22Rv1 (cell line): ENCODE measurements at regions not wholly inside any gene's neighbourhood (a gene's known extent, or its start where the extent isn't known, plus 50 kb on each side); places are given as distances from the start of the nearest gene placed in this dataset.
"Not testable (repeated sequence)": the region's sequence is repeated elsewhere in the genome, so short reads cannot be mapped to it uniquely, and the experiment has no call there.

Source experiments
- H3K27ac ChIP-seq: fragments of 450-650 bp; 2 replicates; pipeline ENCODE4 v1.5.1; 2017

DNA sequence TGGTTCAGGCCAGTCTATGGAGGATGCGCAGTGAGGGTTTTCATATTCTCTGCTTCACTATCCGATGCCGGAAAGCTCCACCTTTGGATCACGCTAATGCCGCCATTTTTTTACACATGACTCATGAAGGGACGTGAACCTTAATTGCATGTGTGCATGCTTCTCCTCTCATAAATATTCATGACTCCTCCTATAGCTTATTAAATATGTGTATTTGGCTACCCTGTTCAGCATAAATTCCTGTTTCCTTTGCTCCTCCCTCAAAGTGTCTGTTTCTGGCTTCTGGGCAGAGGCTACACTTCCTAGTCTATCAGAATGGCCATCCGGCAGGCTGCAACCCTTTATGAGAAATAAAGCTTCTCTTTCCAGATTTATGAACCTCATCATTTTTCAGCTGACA lies 1890.8 kb downstream of the KHDRBS2 start:
- H3K27ac ChIP-seq, result not testable (repeated sequence)

DNA sequence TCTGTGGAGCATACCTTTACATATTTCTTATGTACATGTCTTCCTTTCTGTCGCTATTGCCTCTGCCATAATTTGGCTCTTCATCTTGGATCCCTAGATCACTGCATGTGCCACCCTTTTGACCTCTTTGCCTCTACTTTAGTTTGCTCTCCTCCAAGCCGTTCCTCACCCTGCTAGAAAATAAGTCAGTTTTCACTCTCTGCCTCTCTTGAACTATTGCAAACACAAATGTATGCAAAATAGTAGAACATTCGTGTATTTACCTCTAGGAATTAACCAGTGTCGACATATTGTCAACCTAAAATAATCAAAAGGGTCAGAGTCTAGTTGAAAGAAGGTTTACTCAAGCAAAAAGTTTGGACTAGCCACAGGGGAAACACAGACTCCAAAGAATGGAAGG lies 1893.1 kb downstream of the KHDRBS2 start:
- H3K27ac ChIP-seq, result not testable (repeated sequence)

DNA sequence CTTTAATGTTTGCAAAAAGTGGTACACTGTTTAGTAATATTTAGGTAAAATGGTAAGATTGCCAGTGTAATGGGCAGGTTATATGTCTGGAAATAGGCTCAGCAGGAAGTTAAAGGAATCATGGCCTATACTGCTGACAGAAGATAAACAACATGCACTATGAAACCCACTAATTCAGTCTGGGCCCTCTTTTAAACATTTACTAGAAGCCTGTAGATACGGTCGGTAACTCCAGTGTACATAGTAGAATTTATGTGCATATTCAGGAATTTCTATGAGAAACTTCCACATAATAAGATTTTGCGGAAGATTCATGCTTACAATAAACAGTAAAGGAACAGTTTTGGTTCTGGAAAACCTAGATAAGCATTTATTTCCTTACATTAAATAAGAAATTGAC lies 1896.9 kb downstream of the KHDRBS2 start:
- not testable (repeated sequence) for H3K27ac ChIP-seq

DNA sequence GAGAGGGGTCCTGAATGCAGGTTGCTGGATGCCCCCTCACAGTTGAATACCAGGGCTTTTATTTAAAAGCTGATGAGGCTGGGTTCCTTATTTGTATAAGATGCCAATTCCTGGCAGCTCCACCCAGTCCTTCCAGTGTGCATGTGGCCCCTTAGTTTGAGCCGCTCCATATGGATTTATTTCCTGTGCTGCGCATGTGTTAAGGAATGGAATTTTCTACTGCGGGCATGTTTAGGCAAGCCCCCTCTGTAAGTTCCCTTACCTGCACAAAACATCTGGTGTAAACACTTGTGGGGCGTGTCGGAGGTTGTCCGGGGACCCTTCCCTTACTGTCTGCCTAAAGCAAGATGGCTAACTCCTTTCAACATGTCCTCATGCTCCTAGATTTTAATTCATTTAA lies 1901.4 kb downstream of the KHDRBS2 start:
- not testable (repeated sequence) for H3K27ac ChIP-seq

DNA sequence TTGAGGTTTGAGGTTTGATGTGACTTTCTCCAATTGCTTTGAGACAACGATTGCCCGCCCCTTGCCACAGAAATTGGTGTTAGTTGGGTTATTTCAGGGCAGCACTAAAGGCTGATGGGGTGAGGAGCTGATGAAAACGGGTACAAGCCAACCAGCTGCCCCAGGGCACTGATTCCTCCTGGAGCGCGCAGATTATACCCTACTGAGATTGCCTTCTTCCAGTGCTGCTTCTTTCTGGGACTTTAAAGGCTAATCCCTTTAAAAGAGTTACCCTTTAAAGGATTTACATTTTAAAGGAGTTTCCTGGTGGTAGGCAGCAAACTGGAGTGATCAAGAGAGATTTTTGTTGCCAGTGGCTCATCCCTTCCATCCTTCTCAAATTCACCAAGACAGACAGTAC lies 1903.3 kb downstream of the KHDRBS2 start:
- not testable (repeated sequence) for H3K27ac ChIP-seq

DNA sequence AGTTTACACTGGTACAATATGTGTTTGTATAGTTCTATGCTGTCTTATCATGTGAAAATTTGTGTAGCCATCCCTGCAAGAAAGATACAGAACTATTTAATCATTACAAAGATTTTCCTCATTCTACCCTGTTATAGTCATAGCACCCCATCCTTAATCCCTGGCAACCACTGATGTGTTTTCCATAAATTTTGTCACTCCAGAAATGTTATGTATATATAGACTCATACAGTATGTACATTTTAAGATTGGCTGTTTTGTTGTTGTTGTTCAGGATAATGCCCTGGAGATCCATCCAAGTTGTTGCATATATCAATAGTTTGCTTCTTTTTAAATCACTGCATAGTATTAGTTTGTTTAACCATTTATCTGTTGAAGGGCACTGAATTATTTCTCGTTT lies 1911.9 kb downstream of the KHDRBS2 start:
- H3K27ac ChIP-seq, result not testable (repeated sequence)

DNA sequence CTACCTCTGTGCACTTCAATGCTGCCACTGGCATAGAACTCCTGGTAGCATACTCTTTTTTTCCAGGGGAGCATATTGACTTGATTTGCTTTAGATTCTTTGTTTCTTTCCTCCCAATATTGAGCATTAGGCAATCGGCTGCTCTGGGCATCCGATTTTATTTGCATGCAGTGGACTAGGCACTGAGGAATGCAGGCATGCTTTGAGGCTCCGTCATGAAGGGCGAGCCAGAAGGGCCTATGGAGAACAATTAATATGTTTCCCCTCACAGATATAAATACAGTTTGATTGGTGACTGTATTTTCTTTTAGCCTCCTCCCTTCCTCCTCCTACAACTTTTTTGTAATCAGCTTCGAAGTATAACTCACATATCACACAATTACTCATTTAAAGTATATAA lies 1918.2 kb downstream of the KHDRBS2 start:
- not testable (repeated sequence) for H3K27ac ChIP-seq

DNA sequence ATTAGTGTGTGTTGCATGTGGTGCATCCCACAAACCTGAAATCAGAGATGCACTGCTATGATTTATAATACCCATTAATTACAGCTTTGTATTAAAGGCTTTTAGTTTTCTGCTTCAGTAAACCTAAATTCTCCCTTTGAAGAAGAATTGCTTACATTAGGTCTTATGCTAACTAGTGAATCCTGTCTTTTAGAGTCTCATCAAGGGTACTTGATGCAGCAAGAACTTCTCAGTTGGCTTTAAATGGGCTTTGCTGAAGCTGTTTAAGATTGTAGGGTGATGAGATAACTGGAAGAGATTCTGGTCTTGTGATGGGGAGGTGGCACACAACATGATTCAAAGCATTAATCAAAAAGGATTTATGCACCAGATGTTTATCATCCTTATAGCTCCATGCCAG lies 1920.1 kb downstream of the KHDRBS2 start:
- not testable (repeated sequence) for H3K27ac ChIP-seq

DNA sequence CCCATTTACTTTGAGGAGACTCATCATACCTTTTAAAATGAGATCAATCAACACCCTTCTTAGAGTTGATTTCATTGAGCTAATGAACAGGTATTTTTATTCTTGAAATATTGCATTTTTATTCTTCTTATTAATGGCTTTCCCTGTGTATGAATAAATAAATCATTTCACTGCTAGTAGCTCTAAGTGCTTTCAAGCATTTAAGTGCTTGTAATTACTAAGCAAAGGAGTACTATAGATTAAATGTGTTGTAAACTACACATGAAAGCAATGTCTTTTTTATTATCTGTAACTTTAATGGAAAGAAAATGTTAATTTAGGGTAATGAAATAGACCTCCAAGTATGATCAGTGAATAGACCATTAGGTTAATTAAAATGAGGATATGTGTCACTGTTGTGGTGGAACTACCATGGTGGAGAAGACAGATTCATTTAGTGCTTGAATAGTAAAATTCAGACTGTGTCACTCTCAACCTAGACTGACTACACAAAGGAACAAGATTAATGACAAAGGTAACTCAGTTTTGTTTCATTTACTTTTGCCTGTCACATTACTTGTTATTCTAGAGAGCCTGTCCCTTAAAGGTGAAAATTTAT lies 1943.5 kb downstream of the KHDRBS2 start:
- H3K27ac ChIP-seq, result not testable (repeated sequence)

DNA sequence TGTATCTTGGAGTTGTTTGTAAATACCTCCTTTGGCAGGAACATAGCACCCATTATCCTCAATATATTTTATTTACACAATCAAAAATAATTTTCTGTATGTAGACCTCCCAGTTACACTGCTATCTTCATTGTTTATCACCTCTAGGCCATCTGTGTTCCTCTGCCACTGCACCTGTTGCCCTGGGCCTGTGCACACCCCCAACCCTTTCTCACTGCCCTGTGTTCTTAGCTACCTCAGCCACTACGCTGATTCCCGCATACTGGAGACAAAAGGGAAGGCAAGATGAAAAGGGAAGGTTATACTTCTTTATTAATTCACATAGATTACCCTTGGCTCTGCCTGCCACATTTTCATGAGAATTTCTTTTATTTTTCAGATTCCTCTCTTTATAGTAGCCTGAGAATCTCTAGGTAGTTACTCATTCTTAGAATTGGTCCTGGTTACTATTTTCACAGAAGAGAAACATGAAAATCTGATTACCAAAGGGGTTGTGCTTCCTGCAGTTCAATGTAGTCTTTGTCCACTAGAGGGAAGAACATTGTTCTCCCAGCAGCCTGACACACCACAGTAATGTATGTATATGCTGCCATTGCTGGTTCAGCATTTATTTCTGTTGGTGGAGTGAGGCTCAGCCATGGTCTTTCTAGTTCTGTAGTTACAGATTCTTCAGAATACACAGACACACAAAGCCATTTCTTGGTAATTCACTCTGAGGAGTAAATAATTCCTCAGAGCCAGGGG lies 1947.5 kb downstream of the KHDRBS2 start:
- H3K27ac ChIP-seq, result not testable (repeated sequence)

DNA sequence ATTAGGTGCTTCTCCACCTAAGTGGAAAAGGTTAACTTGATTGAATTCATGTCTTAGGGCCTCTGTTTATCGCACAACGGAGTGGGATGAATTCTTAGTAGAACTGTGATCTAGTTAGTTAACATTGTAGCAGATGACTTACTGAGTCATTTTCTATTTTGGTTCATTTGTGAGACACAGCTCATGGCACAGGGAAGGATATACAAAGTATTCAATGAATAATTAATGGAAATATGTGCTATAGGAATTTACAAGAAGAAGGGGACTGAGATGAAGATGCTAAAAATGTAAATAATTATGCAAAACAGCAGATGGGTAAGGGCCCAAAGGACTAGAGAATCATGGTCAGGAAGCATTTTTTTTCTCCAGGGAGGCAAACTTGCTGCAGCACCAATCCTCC lies 1950.9 kb downstream of the KHDRBS2 start:
- H3K27ac ChIP-seq, result not testable (repeated sequence)

DNA sequence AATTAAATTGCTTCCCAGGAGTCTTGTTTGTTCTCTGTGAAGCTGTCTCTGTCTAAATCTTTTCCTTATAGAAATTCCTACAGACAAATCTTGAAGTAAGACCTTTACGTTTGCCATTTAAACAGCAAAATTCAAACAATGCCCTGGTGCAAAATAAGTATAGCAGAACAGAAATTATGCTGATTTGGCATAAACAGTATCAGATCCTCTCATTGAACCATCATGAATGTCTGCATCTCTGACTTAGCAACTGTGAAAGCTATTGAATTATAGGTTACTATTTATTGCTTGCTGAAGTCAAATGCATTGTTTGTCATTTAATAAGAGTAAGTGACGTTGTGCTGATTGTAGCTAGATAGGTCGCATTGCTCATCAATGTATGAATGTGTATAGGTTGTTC lies 1952.3 kb downstream of the KHDRBS2 start:
- not testable (repeated sequence) for H3K27ac ChIP-seq

DNA sequence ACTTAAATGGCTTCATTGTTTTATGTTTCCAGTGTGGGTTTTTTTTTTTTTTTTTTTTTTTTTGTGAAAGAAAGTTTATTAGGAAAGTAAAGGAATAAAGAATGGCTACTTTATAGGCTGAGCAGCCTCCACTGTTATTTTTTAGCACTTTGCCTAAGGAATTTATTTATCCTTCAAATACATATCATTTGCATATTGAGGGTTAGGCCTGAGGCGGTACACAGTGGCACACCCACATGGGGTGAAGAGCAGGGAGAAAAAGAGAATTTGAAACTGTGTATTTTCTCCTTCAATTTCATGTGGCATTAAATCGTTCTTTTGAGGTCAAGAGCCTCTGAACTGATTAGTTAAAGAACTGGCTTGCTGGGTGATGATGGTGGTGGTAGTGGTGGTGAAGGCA lies 1977.1 kb downstream of the KHDRBS2 start:
- not testable (repeated sequence) for H3K27ac ChIP-seq
